GM10266 (cell line): ENCODE measurements at regions not wholly inside any gene's neighbourhood (a gene's known extent, or its start where the extent isn't known, plus 50 kb on each side); places are given as distances from the start of the nearest gene placed in this dataset.

Experiments used
- DNase-seq: peaks from one replicate; pipeline ENCODE4 v3.0.0; 2012; ENCODE audit errors: extremely low spot score
- CTCF ChIP-seq: IDR thresholded peaks from 2 replicates; pipeline ENCODE4 v1.5.1; 2012; ENCODE audit warnings: mild to moderate bottlenecking, low read depth; ENCODE audit not compliant: control insufficient read depth, insufficient read depth; ENCODE audit errors: missing control alignments

GRCh38 chr11:121711939-121712338, 259.2 kb upstream of the SORL1-AS1 start:
- no peak for TF ChIP-seq CTCF
- no peak for DNase-seq

GRCh38 chr11:121711236-121711635, 258.5 kb upstream of the SORL1-AS1 start:
- no peak for DNase-seq
- TF ChIP-seq CTCF: no peak

- TF ChIP-seq CTCF: no peak
Measured at GRCh38 chr11:121706884-121707420, 254.2 kb upstream of the SORL1-AS1 start.

GRCh38 chr11:121703201-121703600, 250.4 kb upstream of the SORL1-AS1 start:
- DNase-seq: no peak
- TF ChIP-seq CTCF: no peak

More at GRCh38 chr11:121706884-121707420, 254.2 kb upstream of the SORL1-AS1 start:
- DNase-seq: no peak

GRCh38 chr11:121700968-121701367, 248.2 kb upstream of the SORL1-AS1 start:
- DNase-seq: no peak
- no peak for TF ChIP-seq CTCF

GRCh38 chr11:121699801-121700200, 247.0 kb upstream of the SORL1-AS1 start:
- TF ChIP-seq CTCF: no peak
- DNase-seq: no peak

- TF ChIP-seq CTCF: no peak
- DNase-seq: no peak
Measured at GRCh38 chr11:121696931-121697670, 244.3 kb upstream of the SORL1-AS1 start.
